ENCODE measurements at regions not wholly inside any gene's neighbourhood (a gene's known extent, or its start where the extent isn't known, plus 50 kb on each side); places are given as distances from the start of the nearest gene placed in this dataset.

- intact Hi-C loops (cut with DNase I): no loop called here
- H3K4me3 ChIP-seq: no peak overlapping the region
- no peaks in the 10 kb centered on the region for H3K36me3 ChIP-seq
- DNase-seq (no peak), ATAC-seq (no peak)
- no peaks in the 10 kb centered on the region for H3K27me3 ChIP-seq
- H3K9me3 ChIP-seq: no peaks in the 10 kb centered on the region
- WGBS (ENCODE audit: insufficient coverage, low coverage, low lambda C conversion rate, missing lambda C conversion rate): 45% methylated on average over 2 of the region's 5 CpGs
- TF ChIP-seq POLR2A (IDR thresholded peaks at IDR 0.05): no peak
- no peak for TF ChIP-seq CTCF (IDR thresholded peaks at IDR 0.05)
- H3K4me1 ChIP-seq: no peaks in the 10 kb centered on the region
- H3K27ac ChIP-seq: no peak overlapping the region
These were observed 458.1 kb downstream of the RPS24 start for GRCh38 chr10:78491812-78492211.

GRCh38 chr10:78492424-78492823 is 458.8 kb downstream of the RPS24 start:
- H3K27me3 ChIP-seq: no peaks in the 10 kb centered on the region
- intact Hi-C loops (cut with DNase I): no loop called here
- H3K9me3 ChIP-seq: no peaks in the 10 kb centered on the region
- H3K36me3 ChIP-seq: no peaks in the 10 kb centered on the region
- ATAC-seq (no peak), DNase-seq (no peak)
- no peak for TF ChIP-seq CTCF (IDR thresholded peaks at IDR 0.05)
- TF ChIP-seq POLR2A (IDR thresholded peaks at IDR 0.05): no peak
- H3K4me1 ChIP-seq: no peaks in the 10 kb centered on the region
- H3K27ac ChIP-seq: no peak overlapping the region
- no peak overlapping the region for H3K4me3 ChIP-seq

GRCh38 chr10:78494179-78494578 is 460.5 kb downstream of the RPS24 start:
- Histone ChIP-seq H3K27me3 (no peaks in the 10 kb centered on the region), H3K4me3 (no peak overlapping the region), H3K27ac (no peak overlapping the region), H3K9me3 (no peaks in the 10 kb centered on the region), H3K4me1 (no peaks in the 10 kb centered on the region), H3K36me3 (no peaks in the 10 kb centered on the region)
- TF ChIP-seq POLR2A (IDR thresholded peaks at IDR 0.05) (no peak), CTCF (IDR thresholded peaks at IDR 0.05) (no peak)
- DNase-seq (no peak), ATAC-seq (no peak)
- intact Hi-C loops (cut with DNase I): no loop called here

GRCh38 chr10:78502210-78502936 is 468.7 kb downstream of the RPS24 start:
- Histone ChIP-seq H3K4me1 (no peaks in the 10 kb centered on the region), H3K4me3 (no peak overlapping the region), H3K9me3 (no peaks in the 10 kb centered on the region), H3K27ac (no peak overlapping the region), H3K27me3 (no peaks in the 10 kb centered on the region), H3K36me3 (no peaks in the 10 kb centered on the region)
- no peak for TF ChIP-seq POLR2A (IDR thresholded peaks at IDR 0.05)
- no peak for TF ChIP-seq CTCF (IDR thresholded peaks at IDR 0.05)
- peak in 1 of 4 donors; percentile 25 for ATAC-seq
- no peak for DNase-seq
- 75% methylated on average over 4 of the region's 6 CpGs for WGBS (ENCODE audit: insufficient coverage, low coverage, low lambda C conversion rate, missing lambda C conversion rate)
- intact Hi-C loops (cut with DNase I): no loop called here

GRCh38 chr10:78504181-78504580 is 470.5 kb downstream of the RPS24 start:
- TF ChIP-seq CTCF (IDR thresholded peaks at IDR 0.05): no peak
- no peak for TF ChIP-seq POLR2A (IDR thresholded peaks at IDR 0.05)
- no peaks in the 10 kb centered on the region for H3K4me1 ChIP-seq
- intact Hi-C loops (cut with DNase I): no loop called here
- ATAC-seq: no peak
- H3K9me3 ChIP-seq: no peaks in the 10 kb centered on the region
- WGBS (ENCODE audit: insufficient coverage, low coverage, low lambda C conversion rate, missing lambda C conversion rate): 60% methylated on average over 3 of the region's 3 CpGs
- no peak overlapping the region for H3K4me3 ChIP-seq
- no peaks in the 10 kb centered on the region for H3K27me3 ChIP-seq
- no peaks in the 10 kb centered on the region for H3K36me3 ChIP-seq
- DNase-seq: no peak
- no peak overlapping the region for H3K27ac ChIP-seq

Measured in right lobe of liver (tissue), 6 donors.